ENCODE measurements at regions not wholly inside any gene's neighbourhood (a gene's known extent, or its start where the extent isn't known, plus 50 kb on each side); places are given as distances from the start of the nearest gene placed in this dataset.

GRCh38 chr20:4369798-4370124 is 120.7 kb upstream of the ADRA1D start:
- no peaks in the 10 kb centered on the region for H3K36me3 ChIP-seq (replicated peaks in 1 of 2; ENCODE audit: control extremely low read depth in 1 of 2, control insufficient read depth in 1 of 2, extremely low read depth in 1 of 2, insufficient read depth in 2 of 2, low read length in 1 of 2)
- Mint-ChIP-seq H3K4me3 (no peak overlapping the region), H3K27me3 (peaks cover 7% of the 10 kb centered on the region), H3K27ac (no peak overlapping the region), H3K9me3 (ENCODE audit: insufficient read depth) (no peaks in the 10 kb centered on the region), H3K4me1 (peaks cover 7% of the 10 kb centered on the region)
- ATAC-seq (ENCODE audit: low read depth) (no peak), DNase-seq (peak; percentile 8)
- H3K27me3 ChIP-seq (replicated peaks in 1 of 4; ENCODE audit: control extremely low read depth in 1 of 4, control insufficient read depth in 3 of 4, insufficient read depth in 4 of 4, low read length in 3 of 4): peaks cover 0 to 2% (median 0%) of the 10 kb centered on the region in 4 experiments
- no peaks in the 10 kb centered on the region for H4K20me1 ChIP-seq (ENCODE audit: control insufficient read depth, insufficient read depth, low read length, poor library complexity, severe bottlenecking)
- CTCF ChIA-PET: interaction anchor here (0.7 kb wide), 1 partner anchor 20 kb away, joined by 5 read pairs; no protein-coding TSS in a partner anchor
- H3K79me2 ChIP-seq (ENCODE audit: control insufficient read depth, insufficient read depth, low read length): no peaks in the 10 kb centered on the region
- H3K9ac ChIP-seq (ENCODE audit: low read length): no peak overlapping the region
- intact Hi-C loops (cut with micrococcal nuclease): no loop called here
- H3K4me2 ChIP-seq (replicated peaks; ENCODE audit: low read depth, low read length, poor library complexity, severe bottlenecking): no peak overlapping the region
- TF ChIP-seq EZH2 (IDR thresholded peaks at IDR 0.05; ENCODE audit: borderline replicate concordance, insufficient read depth, low read depth, low read length, poor library complexity, severe bottlenecking): no peak
- no peak for TF ChIP-seq CTCF (IDR thresholded peaks at IDR 0.05)
- H3K9me3 ChIP-seq (ENCODE audit: control extremely low read depth in 1 of 3, control insufficient read depth in 2 of 3, insufficient read depth in 1 of 3, low read length in 2 of 3): no peaks in the 10 kb centered on the region
- POLR2A ChIA-PET: no interaction called here
- 0% methylated on average over 2 of the region's 6 CpGs for WGBS (ENCODE audit: insufficient coverage)
- no peak overlapping the region for H3K4me3 ChIP-seq (ENCODE audit: control extremely low read depth in 1 of 5, extremely low read depth in 1 of 5, insufficient read depth in 1 of 5, low read depth in 2 of 5, low read length in 4 of 5)
- H2AFZ ChIP-seq (ENCODE audit: insufficient read depth, low read depth, low read length, poor library complexity, severe bottlenecking): peak overlapping the region; percentile 57
- peaks cover 0 to 6% of the 10 kb centered on the region in 2 donors for H3K4me1 ChIP-seq (ENCODE audit: control insufficient read depth in 2 of 2, insufficient read depth in 2 of 2, low read length in 2 of 2)
- H3K27ac ChIP-seq (ENCODE audit: low read length in 2 of 2): no peak overlapping the region

GRCh38 chr20:4369119-4369797 is 120.2 kb upstream of the ADRA1D start:
- Histone ChIP-seq H3K27ac (ENCODE audit: low read length in 2 of 2) (no peak overlapping the region), H3K4me2 (replicated peaks; ENCODE audit: low read depth, low read length, poor library complexity, severe bottlenecking) (no peak overlapping the region), H3K4me1 (ENCODE audit: control insufficient read depth in 2 of 2, insufficient read depth in 2 of 2, low read length in 2 of 2) (peaks cover 0 to 6% of the 10 kb centered on the region in 2 donors), H3K9me3 (ENCODE audit: control extremely low read depth in 1 of 3, control insufficient read depth in 2 of 3, insufficient read depth in 1 of 3, low read length in 2 of 3) (no peaks in the 10 kb centered on the region), H3K36me3 (replicated peaks in 1 of 2; ENCODE audit: control extremely low read depth in 1 of 2, control insufficient read depth in 1 of 2, extremely low read depth in 1 of 2, insufficient read depth in 2 of 2, low read length in 1 of 2) (no peaks in the 10 kb centered on the region), H3K27me3 (replicated peaks in 1 of 4; ENCODE audit: control extremely low read depth in 1 of 4, control insufficient read depth in 3 of 4, insufficient read depth in 4 of 4, low read length in 3 of 4) (peaks cover 0 to 2% (median 0%) of the 10 kb centered on the region in 4 experiments), H2AFZ (ENCODE audit: insufficient read depth, low read depth, low read length, poor library complexity, severe bottlenecking) (peak overlapping the region; percentile 57), H3K9ac (ENCODE audit: low read length) (no peak overlapping the region), H3K4me3 (ENCODE audit: control extremely low read depth in 1 of 5, extremely low read depth in 1 of 5, insufficient read depth in 1 of 5, low read depth in 2 of 5, low read length in 4 of 5) (no peak overlapping the region), H3K79me2 (ENCODE audit: control insufficient read depth, insufficient read depth, low read length) (no peaks in the 10 kb centered on the region), H4K20me1 (ENCODE audit: control insufficient read depth, insufficient read depth, low read length, poor library complexity, severe bottlenecking) (no peaks in the 10 kb centered on the region)
- TF ChIP-seq EZH2 (IDR thresholded peaks at IDR 0.05; ENCODE audit: borderline replicate concordance, insufficient read depth, low read depth, low read length, poor library complexity, severe bottlenecking): no peak
- no peak for TF ChIP-seq CTCF (IDR thresholded peaks at IDR 0.05)
- H3K27me3 Mint-ChIP-seq: peaks cover 7% of the 10 kb centered on the region
- H3K4me1 Mint-ChIP-seq: peaks cover 7% of the 10 kb centered on the region
- no peak overlapping the region for H3K4me3 Mint-ChIP-seq
- DNase-seq (no peak), ATAC-seq (ENCODE audit: low read depth) (no peak)
- 63% methylated on average over 2 of the region's 2 CpGs for WGBS (ENCODE audit: insufficient coverage)
- H3K9me3 Mint-ChIP-seq (ENCODE audit: insufficient read depth): no peaks in the 10 kb centered on the region
- intact Hi-C loops (cut with micrococcal nuclease): no loop called here
- H3K27ac Mint-ChIP-seq: no peak overlapping the region
- POLR2A ChIA-PET: no interaction called here
- CTCF ChIA-PET: no interaction called here

All from B cell (primary cell).